Esophagus (tissue), 2 donors: ENCODE measurements at regions not wholly inside any gene's neighbourhood (a gene's known extent, or its start where the extent isn't known, plus 50 kb on each side); places are given as distances from the start of the nearest gene placed in this dataset.

Experiments
- H3K27ac ChIP-seq, 2 donors: one replicate each; pipeline ENCODE4 v1.5.1; 2013; ENCODE audit warnings: low read depth in 2 of 2, mild to moderate bottlenecking in 2 of 2, inconsistent platforms in 1 of 2, low read length in 1 of 2, moderate library complexity in 1 of 2
- H3K27me3 ChIP-seq, 2 donors: one replicate each; pipeline ENCODE4 v1.6.1; 2013; ENCODE audit warnings: low read length in 2 of 2, control low read depth in 1 of 2, mild to moderate bottlenecking in 1 of 2; ENCODE audit not compliant: insufficient read depth in 2 of 2, control insufficient read depth in 1 of 2
- H3K36me3 ChIP-seq, 2 donors: one replicate each; pipeline ENCODE4 v1.6.1; 2013; ENCODE audit warnings: low read length in 1 of 2; ENCODE audit not compliant: control insufficient read depth in 2 of 2, insufficient read depth in 2 of 2
- H3K4me1 ChIP-seq, 2 donors: one replicate each; pipeline ENCODE4 v1.6.1; 2013; ENCODE audit warnings: low read length in 1 of 2; ENCODE audit not compliant: control insufficient read depth in 2 of 2, insufficient read depth in 2 of 2
- H3K4me3 ChIP-seq, 2 donors: one replicate each; pipeline ENCODE4 v1.5.1; 2013; ENCODE audit warnings: low read length in 2 of 2, mild to moderate bottlenecking in 2 of 2, low read depth in 1 of 2, moderate library complexity in 1 of 2
- H3K9me3 ChIP-seq, 2 donors: one replicate each; pipeline ENCODE4 v1.6.1; 2013; ENCODE audit warnings: mild to moderate bottlenecking in 2 of 2, low read depth in 1 of 2, low read length in 1 of 2, moderate library complexity in 1 of 2; ENCODE audit not compliant: control insufficient read depth in 2 of 2, insufficient read depth in 1 of 2
- WGBS, 2 donors: extraction: QIAGEN DNeasy Blood & Tissue Kit; methylation state at CpG; one replicate each; pipeline ENCODE4 v1.1.7; 2013; 5-methylcytosine and 5-hydroxymethylcytosine counted together
- donor health status: healthy with polysubstance abuse.
- donor health status: Bipolar disorder and iron deficiency.

DNA sequence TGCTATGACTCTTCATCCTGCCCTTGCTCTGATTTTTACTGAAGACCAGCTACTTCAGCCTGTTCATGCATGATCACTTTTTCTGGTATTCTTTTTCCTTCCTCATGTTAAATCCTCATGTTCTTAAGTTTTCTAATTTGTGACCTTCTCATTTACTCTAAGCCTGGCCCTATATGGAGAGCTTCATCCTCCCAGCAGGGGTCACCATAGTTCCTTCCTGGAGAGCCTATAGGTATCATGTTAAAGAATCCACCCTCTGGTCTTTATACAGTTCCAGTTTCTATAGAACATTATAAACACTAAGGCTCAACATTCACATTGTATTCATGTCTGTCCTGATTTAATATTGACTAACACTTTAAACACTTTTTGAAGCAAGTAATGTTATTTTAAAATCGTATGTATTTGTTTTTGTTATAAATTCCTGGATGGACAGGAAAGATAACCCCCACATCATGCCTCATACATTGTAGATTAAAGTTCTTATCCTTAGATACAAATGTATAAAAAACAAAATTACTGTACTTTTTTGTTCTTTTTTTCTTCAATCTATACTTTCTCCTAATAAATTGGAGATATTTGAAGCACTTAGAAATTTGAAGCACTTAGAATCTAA lies 53.8 kb upstream of the OTUD4 start:
- no peaks in the 10 kb centered on the region for H3K9me3 ChIP-seq
- no peaks in the 10 kb centered on the region for H3K27me3 ChIP-seq
- no peak overlapping the region for H3K27ac ChIP-seq
- no peak overlapping the region for H3K4me3 ChIP-seq
- no peaks in the 10 kb centered on the region for H3K36me3 ChIP-seq
- 20 to 24% methylated on average over 1 of the region's 1 CpG for WGBS, 2 donors
- H3K4me1 ChIP-seq: no peaks in the 10 kb centered on the region

DNA sequence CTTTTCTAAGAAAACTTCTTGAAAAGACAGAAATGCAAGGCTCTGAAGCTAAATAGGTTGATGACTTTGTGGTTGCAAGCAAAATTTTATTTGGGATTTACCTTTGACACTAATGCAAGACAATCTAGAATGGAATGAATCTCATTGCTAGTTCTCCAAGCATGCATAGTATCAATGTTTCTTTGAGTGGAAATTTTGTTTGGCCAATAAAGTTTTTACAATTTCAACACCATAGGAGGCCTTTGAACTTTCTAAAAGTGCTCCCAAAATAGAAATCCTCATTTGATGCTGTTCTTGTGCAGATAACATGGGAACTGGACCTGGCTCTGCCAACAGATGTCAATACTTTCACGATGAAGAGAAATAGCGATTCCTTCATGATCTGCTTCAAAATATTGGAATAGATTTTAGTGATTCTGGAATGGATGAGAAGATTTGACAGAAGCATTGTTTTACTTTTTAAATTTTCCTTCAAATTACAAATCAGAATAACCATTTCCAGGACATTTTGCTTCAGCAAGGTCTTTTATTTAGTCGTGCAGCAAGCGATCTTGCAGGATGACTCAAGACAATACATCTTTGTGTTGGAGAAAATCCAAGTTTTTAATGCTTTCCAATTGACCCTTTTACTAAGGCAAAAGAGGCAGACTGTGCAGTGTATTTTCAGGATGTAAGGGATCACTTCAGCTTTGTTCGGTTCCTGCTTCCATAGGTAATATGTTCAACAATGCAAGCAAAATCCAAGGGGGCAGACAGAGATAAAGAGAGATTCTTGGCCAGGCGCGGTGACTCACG lies 51.7 kb upstream of the OTUD4 start:
- Histone ChIP-seq H3K4me1 (no peaks in the 10 kb centered on the region), H3K27ac (no peak overlapping the region), H3K36me3 (no peaks in the 10 kb centered on the region), H3K9me3 (no peaks in the 10 kb centered on the region), H3K4me3 (no peak overlapping the region), H3K27me3 (no peaks in the 10 kb centered on the region)
- 74 to 76% methylated on average over 8 of the region's 8 CpGs for WGBS, 2 donors

DNA sequence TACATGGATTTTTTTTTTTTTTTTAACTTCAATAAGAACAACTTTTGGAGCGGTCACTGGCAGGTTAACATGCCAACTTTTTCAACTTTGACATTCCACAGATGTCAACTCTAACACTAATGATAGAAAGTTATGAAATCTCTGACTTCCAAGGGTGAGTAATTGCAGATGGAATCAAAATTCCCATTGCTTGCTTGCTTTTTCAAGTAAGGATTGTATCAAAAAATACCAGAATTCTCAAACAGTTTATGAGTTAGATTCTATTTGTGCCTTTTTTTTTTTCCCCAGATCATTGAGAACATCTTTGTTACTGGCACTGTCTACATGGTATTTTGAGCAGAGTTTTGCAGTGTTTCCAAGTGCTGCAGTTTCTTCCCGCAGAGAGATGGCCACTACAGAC lies 50.3 kb upstream of the OTUD4 start:
- no peaks in the 10 kb centered on the region for H3K9me3 ChIP-seq
- H3K27me3 ChIP-seq: no peaks in the 10 kb centered on the region
- no peaks in the 10 kb centered on the region for H3K36me3 ChIP-seq
- 73 to 74% methylated on average over 2 of the region's 2 CpGs for WGBS, 2 donors
- no peak overlapping the region for H3K27ac ChIP-seq
- H3K4me3 ChIP-seq: no peak overlapping the region
- no peaks in the 10 kb centered on the region for H3K4me1 ChIP-seq
